CD14-positive monocyte (primary cell): ENCODE measurements at regions not wholly inside any gene's neighbourhood (a gene's known extent, or its start where the extent isn't known, plus 50 kb on each side); places are given as distances from the start of the nearest gene placed in this dataset.

ENCODE experiments used
- DNase-seq, 3 donors: peaks; one replicate each; pipeline ENCODE4 v3.0.0-alpha.2; 2011 to 2022
- H2AFZ ChIP-seq: 2 replicates; pipeline ENCODE4 v1.6.0; 2012; ENCODE audit warnings: mild to moderate bottlenecking, low read depth, low read length, inconsistent platforms; ENCODE audit not compliant: insufficient read depth, poor library complexity, severe bottlenecking
- H3K27ac ChIP-seq, 2 donors: 1 replicate in 1 of 2; 2 replicates in 1 of 2; pipeline ENCODE4 v1.5.1; 2012 to 2013; ENCODE audit warnings: low read length in 2 of 2, control low read depth in 1 of 2, inconsistent platforms in 1 of 2, low read depth in 1 of 2, mild to moderate bottlenecking in 1 of 2
- H3K27me3 ChIP-seq, 2 donors: one replicate each; pipeline versions ENCODE4 v1.6.0 to v1.6.1; 2011 to 2013; ENCODE audit warnings: low read length in 2 of 2; ENCODE audit not compliant: control insufficient read depth in 2 of 2, insufficient read depth in 2 of 2
- H3K36me3 ChIP-seq, 2 donors: replicated peaks in 1 of 2; 1 replicate in 1 of 2; 2 replicates in 1 of 2; pipeline versions ENCODE4 v1.5.1 to v1.6.1; 2012 to 2013; ENCODE audit warnings: low read length in 2 of 2, control low read depth in 1 of 2, inconsistent platforms in 1 of 2, mild to moderate bottlenecking in 1 of 2; ENCODE audit not compliant: insufficient read depth in 2 of 2, control insufficient read depth in 1 of 2
- H3K4me1 ChIP-seq, 2 donors: 1 replicate in 1 of 2; 2 replicates in 1 of 2; pipeline versions ENCODE4 v1.5.1 to v1.6.1; 2012 to 2013; ENCODE audit warnings: low read length in 2 of 2, control low read depth in 1 of 2, inconsistent platforms in 1 of 2, mild to moderate bottlenecking in 1 of 2, moderate library complexity in 1 of 2; ENCODE audit not compliant: insufficient read depth in 2 of 2, control insufficient read depth in 1 of 2
- H3K4me2 ChIP-seq: replicated peaks from 2 replicates; pipeline ENCODE3; 2012; ENCODE audit warnings: low read length, moderate library complexity, mild to moderate bottlenecking; ENCODE audit not compliant: poor library complexity, severe bottlenecking; ENCODE audit errors: extremely low read depth
- H3K4me3 ChIP-seq, 3 experiments: fragments of 200-600 bp in 1 of 3; sonication (generic) in 1 of 3; replicated peaks in 1 of 3; 1 replicate in 2 of 3; 2 replicates in 1 of 3; pipeline ENCODE4 v1.5.1; 2011 to 2013; ENCODE audit warnings: low read length in 3 of 3, mild to moderate bottlenecking in 3 of 3, control low read depth in 2 of 3, low read depth in 2 of 3, inconsistent platforms in 1 of 3, moderate library complexity in 1 of 3
- H3K79me2 ChIP-seq: 2 replicates; pipeline ENCODE4 v1.6.0; 2012; ENCODE audit warnings: mild to moderate bottlenecking, control low read depth, inconsistent platforms, low read length, moderate library complexity; ENCODE audit not compliant: insufficient read depth
- H3K9ac ChIP-seq: 2 replicates; pipeline ENCODE4 v1.6.0; 2017; ENCODE audit warnings: low read length, mild to moderate bottlenecking; ENCODE audit not compliant: insufficient read depth, poor library complexity, severe bottlenecking
- H3K9me3 ChIP-seq, 2 donors: replicated peaks in 1 of 2; 1 replicate in 1 of 2; 2 replicates in 1 of 2; pipeline versions ENCODE4 v1.5.1 to v1.6.1; 2012 to 2013; ENCODE audit warnings: low read length in 2 of 2, control low read depth in 1 of 2; ENCODE audit not compliant: control insufficient read depth in 1 of 2, insufficient read depth in 1 of 2
- H4K20me1 ChIP-seq: 2 replicates; pipeline ENCODE4 v1.6.0; 2012; ENCODE audit warnings: mild to moderate bottlenecking, low read length, control low read depth, moderate library complexity; ENCODE audit not compliant: insufficient read depth
- H3K27ac Mint-ChIP-seq, 7 donors: one replicate each; pipeline ENCODE4 v1.8.0; 2020; ENCODE audit warnings: mild to moderate bottlenecking in 7 of 7, mixed read lengths in 7 of 7, moderate library complexity in 6 of 7, inconsistent platforms in 2 of 7
- H3K27me3 Mint-ChIP-seq, 3 donors: one replicate each; pipeline ENCODE4 v1.8.0; 2021 to 2022; ENCODE audit warnings: low read depth in 3 of 3, mild to moderate bottlenecking in 3 of 3, mixed read lengths in 3 of 3, moderate library complexity in 3 of 3, inconsistent platforms in 1 of 3
- H3K36me3 Mint-ChIP-seq, 2 donors: one replicate each; pipeline ENCODE4 v1.8.0; 2020; ENCODE audit warnings: mixed read lengths in 2 of 2, inconsistent platforms in 1 of 2, mild to moderate bottlenecking in 1 of 2
- H3K4me1 Mint-ChIP-seq: one replicate; pipeline ENCODE4 v1.8.0; 2020; ENCODE audit warnings: mild to moderate bottlenecking, mixed read lengths
- H3K4me3 Mint-ChIP-seq, 2 donors: one replicate each; pipeline ENCODE4 v1.8.0; 2020; ENCODE audit warnings: mild to moderate bottlenecking in 2 of 2, mixed read lengths in 2 of 2, moderate library complexity in 1 of 2
- H3K9me3 Mint-ChIP-seq, 7 donors: one replicate each; pipeline ENCODE4 v1.8.0; 2020 to 2022; ENCODE audit warnings: mixed read lengths in 7 of 7, mild to moderate bottlenecking in 6 of 7, moderate library complexity in 6 of 7, inconsistent platforms in 2 of 7
- CTCF ChIP-seq: fragments of 200-600 bp; IDR thresholded peaks from one replicate; pipeline ENCODE4 v1.8.0; 2022; ENCODE audit warnings: antibody characterized with exemption, mild to moderate bottlenecking
- WGBS: methylation state at CpG from one replicate; pipeline ENCODE4 v1.1.5; 2013; ENCODE audit warnings: missing lambda C conversion rate; ENCODE audit not compliant: insufficient coverage; 5-methylcytosine and 5-hydroxymethylcytosine counted together
- intact Hi-C, 2 donors: fragments of 100-400 bp; cut with micrococcal nuclease; formaldehyde crosslinking; loops; one replicate each; pipeline versions ENCODE4 v1.15.0 to v1.15.1; 2023

GRCh38 chr2:18063826-18064470 lies 185.5 kb downstream of the KCNS3 start:
- Histone ChIP-seq H3K4me1 (no peaks in the 10 kb centered on the region), H3K27ac (no peak overlapping the region), H3K79me2 (no peaks in the 10 kb centered on the region), H3K9ac (no peak overlapping the region), H4K20me1 (no peaks in the 10 kb centered on the region), H3K9me3 (no peaks in the 10 kb centered on the region), H3K27me3 (no peaks in the 10 kb centered on the region), H3K4me2 (no peak overlapping the region), H2AFZ (no peak overlapping the region), H3K36me3 (no peaks in the 10 kb centered on the region), H3K4me3 (no peak overlapping the region)
- no peak overlapping the region for H3K27ac Mint-ChIP-seq
- H3K9me3 Mint-ChIP-seq = peaks cover 0 to 2% (median 0%) of the 10 kb centered on the region in 7 donors
- no CpG with 5 or more reads among the region's 4 CpGs for WGBS
- DNase-seq = no peak
- no peaks in the 10 kb centered on the region for H3K36me3 Mint-ChIP-seq
- H3K4me3 Mint-ChIP-seq = no peak overlapping the region
- intact Hi-C loops = no loop called here
- peaks cover 0 to 2% (median 1%) of the 10 kb centered on the region in 3 donors for H3K27me3 Mint-ChIP-seq
- TF ChIP-seq CTCF = no peak
- peaks cover 9% of the 10 kb centered on the region for H3K4me1 Mint-ChIP-seq

GRCh38 chr2:18062892-18063291 lies 184.4 kb downstream of the KCNS3 start:
- WGBS = 76% methylated on average over 2 of the region's 5 CpGs
- peaks cover 0 to 2% (median 0%) of the 10 kb centered on the region in 7 donors for H3K9me3 Mint-ChIP-seq
- DNase-seq = no peak
- H3K27ac Mint-ChIP-seq = no peak overlapping the region
- Histone ChIP-seq H2AFZ (no peak overlapping the region), H3K4me1 (no peaks in the 10 kb centered on the region), H3K79me2 (no peaks in the 10 kb centered on the region), H4K20me1 (no peaks in the 10 kb centered on the region), H3K27me3 (no peaks in the 10 kb centered on the region), H3K4me3 (no peak overlapping the region), H3K4me2 (no peak overlapping the region), H3K36me3 (no peaks in the 10 kb centered on the region), H3K27ac (no peak overlapping the region), H3K9me3 (no peaks in the 10 kb centered on the region), H3K9ac (no peak overlapping the region)
- H3K4me3 Mint-ChIP-seq = no peak overlapping the region
- peaks cover 0 to 1% (median 0%) of the 10 kb centered on the region in 3 donors for H3K27me3 Mint-ChIP-seq
- intact Hi-C loops = no loop called here
- H3K4me1 Mint-ChIP-seq = peaks cover 3% of the 10 kb centered on the region
- TF ChIP-seq CTCF = no peak
- no peaks in the 10 kb centered on the region for H3K36me3 Mint-ChIP-seq
